Large intestine (tissue), 3 donors: ENCODE measurements at regions not wholly inside any gene's neighbourhood (a gene's known extent, or its start where the extent isn't known, plus 50 kb on each side); places are given as distances from the start of the nearest gene placed in this dataset.
"Not testable (repeated sequence)": the region's sequence is repeated elsewhere in the genome, so short reads cannot be mapped to it uniquely, and the experiment has no call there.

ENCODE experiments used
- DNase-seq, 2 donors: peaks; one replicate each; pipeline versions ENCODE4 v3.0.0 to v3.0.0-alpha.2; 2013
- H3K27ac ChIP-seq: one replicate; pipeline ENCODE4 v1.5.1; 2013; ENCODE audit warnings: low read length
- H3K27me3 ChIP-seq: 2 replicates; pipeline ENCODE4 v1.6.1; 2013; ENCODE audit warnings: low read length; ENCODE audit not compliant: control insufficient read depth, insufficient read depth
- H3K36me3 ChIP-seq: 2 replicates; pipeline ENCODE4 v1.6.1; 2013; ENCODE audit warnings: low read length; ENCODE audit not compliant: control insufficient read depth, insufficient read depth
- H3K4me1 ChIP-seq: one replicate; pipeline ENCODE4 v1.6.1; 2013; ENCODE audit warnings: low read length; ENCODE audit not compliant: control insufficient read depth, insufficient read depth
- H3K4me3 ChIP-seq: one replicate; pipeline ENCODE4 v1.5.1; 2013; ENCODE audit warnings: low read length
- H3K9me3 ChIP-seq: one replicate; pipeline ENCODE4 v1.6.1; 2013; ENCODE audit warnings: mild to moderate bottlenecking, low read depth, low read length, moderate library complexity; ENCODE audit not compliant: control insufficient read depth
- WGBS: methylation state at CpG from one replicate; pipeline ENCODE4 v1.1.5; 2013; ENCODE audit warnings: low lambda C conversion rate; ENCODE audit not compliant: insufficient coverage; 5-methylcytosine and 5-hydroxymethylcytosine counted together

GRCh38 chr2:109703798-109704197 lies 89.6 kb downstream of the SOWAHC start:
- DNase-seq: no peak
- Histone ChIP-seq H3K4me1 (peaks cover 37% of the 10 kb centered on the region), H3K36me3 (no peaks in the 10 kb centered on the region), H3K4me3 (no peak overlapping the region), H3K27ac (no peak overlapping the region), H3K27me3 (no peaks in the 10 kb centered on the region), H3K9me3 (no peaks in the 10 kb centered on the region)
- WGBS: no CpG with 5 or more reads among the region's 3 CpGs

- Histone ChIP-seq H3K27me3 (no peaks in the 10 kb centered on the region), H3K36me3 (no peaks in the 10 kb centered on the region), H3K4me3 (no peak overlapping the region), H3K9me3 (no peaks in the 10 kb centered on the region), H3K4me1 (peaks cover under 1% of the 10 kb centered on the region), H3K27ac (no peak overlapping the region)
- DNase-seq: no peak
- WGBS: no CpG with 5 or more reads among the region's 9 CpGs
These were observed 86.6 kb upstream of the RGPD5 start for GRCh38 chr2:109707281-109708147.

GRCh38 chr2:109710505-109711229 lies 83.4 kb upstream of the RGPD5 start:
- H3K4me1 ChIP-seq: peaks cover 3% of the 10 kb centered on the region
- no CpG with 5 or more reads among the region's 7 CpGs for WGBS
- no peak overlapping the region for H3K4me3 ChIP-seq
- H3K36me3 ChIP-seq: no peaks in the 10 kb centered on the region
- H3K27ac ChIP-seq: no peak overlapping the region
- no peaks in the 10 kb centered on the region for H3K27me3 ChIP-seq
- no peak for DNase-seq
- no peaks in the 10 kb centered on the region for H3K9me3 ChIP-seq

GRCh38 chr2:109711230-109712122 lies 82.6 kb upstream of the RGPD5 start:
- Histone ChIP-seq H3K27me3 (no peaks in the 10 kb centered on the region), H3K4me1 (peaks cover 3% of the 10 kb centered on the region), H3K9me3 (no peaks in the 10 kb centered on the region), H3K4me3 (no peak overlapping the region), H3K27ac (no peak overlapping the region), H3K36me3 (no peaks in the 10 kb centered on the region)
- WGBS: 33% methylated on average over 1 of the region's 11 CpGs
- no peak for DNase-seq

- no peak for DNase-seq
- H3K27ac ChIP-seq: no peak overlapping the region
- no peaks in the 10 kb centered on the region for H3K9me3 ChIP-seq
- H3K4me1 ChIP-seq: peaks cover 6% of the 10 kb centered on the region
- WGBS: no CpG with 5 or more reads among the region's 2 CpGs
- no peaks in the 10 kb centered on the region for H3K36me3 ChIP-seq
- H3K27me3 ChIP-seq: no peaks in the 10 kb centered on the region
- no peak overlapping the region for H3K4me3 ChIP-seq
These were observed 82.0 kb upstream of the RGPD5 start for GRCh38 chr2:109712123-109712449.

- H3K9me3 ChIP-seq: no peaks in the 10 kb centered on the region
- no peak for DNase-seq
- H3K4me3 ChIP-seq: no peak overlapping the region
- peaks cover 6% of the 10 kb centered on the region for H3K4me1 ChIP-seq
- H3K27ac ChIP-seq: no peak overlapping the region
- H3K27me3 ChIP-seq: no peaks in the 10 kb centered on the region
- WGBS: 100% methylated on average over 1 of the region's 5 CpGs
- no peaks in the 10 kb centered on the region for H3K36me3 ChIP-seq
These were observed 81.4 kb upstream of the RGPD5 start for GRCh38 chr2:109712746-109713145.

- peak; percentile 59 to 67 for DNase-seq
- no CpG with 5 or more reads among the region's 1 CpG for WGBS
These were observed 78.7 kb upstream of the RGPD5 start for GRCh38 chr2:109715313-109715805.

GRCh38 chr2:109716596-109716995 lies 77.5 kb upstream of the RGPD5 start:
- not testable (repeated sequence) for H3K27me3 ChIP-seq, H3K27ac ChIP-seq, H3K4me1 ChIP-seq, H3K9me3 ChIP-seq, H3K36me3 ChIP-seq, H3K4me3 ChIP-seq
- no CpG with 5 or more reads among the region's 4 CpGs for WGBS
- peak; percentile 45 to 67 for DNase-seq

More at GRCh38 chr2:109715313-109715805, 78.7 kb upstream of the RGPD5 start:
- H3K36me3 ChIP-seq: no peaks in the 10 kb centered on the region
- H3K9me3 ChIP-seq: no peaks in the 10 kb centered on the region
- no peak overlapping the region for H3K4me3 ChIP-seq
- H3K27me3 ChIP-seq: peaks cover 3% of the 10 kb centered on the region
- H3K27ac ChIP-seq: no peak overlapping the region
- H3K4me1 ChIP-seq: peaks cover 6% of the 10 kb centered on the region

GRCh38 chr2:109718139-109718538 lies 76.0 kb upstream of the RGPD5 start:
- Histone ChIP-seq H3K4me3 (no peak overlapping the region), H3K4me1 (peaks cover 6% of the 10 kb centered on the region), H3K27ac (no peak overlapping the region), H3K36me3 (no peaks in the 10 kb centered on the region), H3K27me3 (peaks cover 6% of the 10 kb centered on the region), H3K9me3 (no peaks in the 10 kb centered on the region)
- WGBS: no CpG with 5 or more reads among the region's 2 CpGs
- no peak for DNase-seq

- no peaks in the 10 kb centered on the region for H3K9me3 ChIP-seq
- peaks cover 6% of the 10 kb centered on the region for H3K27me3 ChIP-seq
- no CpG with 5 or more reads among the region's 6 CpGs for WGBS
- H3K4me3 ChIP-seq: no peak overlapping the region
- H3K4me1 ChIP-seq: peaks cover 6% of the 10 kb centered on the region
- DNase-seq: no peak
- no peaks in the 10 kb centered on the region for H3K36me3 ChIP-seq
- no peak overlapping the region for H3K27ac ChIP-seq
These were observed 74.2 kb upstream of the RGPD5 start for GRCh38 chr2:109719871-109720270.
